ENCODE measurements at regions not wholly inside any gene's neighbourhood (a gene's known extent, or its start where the extent isn't known, plus 50 kb on each side); places are given as distances from the start of the nearest gene placed in this dataset.

DNA sequence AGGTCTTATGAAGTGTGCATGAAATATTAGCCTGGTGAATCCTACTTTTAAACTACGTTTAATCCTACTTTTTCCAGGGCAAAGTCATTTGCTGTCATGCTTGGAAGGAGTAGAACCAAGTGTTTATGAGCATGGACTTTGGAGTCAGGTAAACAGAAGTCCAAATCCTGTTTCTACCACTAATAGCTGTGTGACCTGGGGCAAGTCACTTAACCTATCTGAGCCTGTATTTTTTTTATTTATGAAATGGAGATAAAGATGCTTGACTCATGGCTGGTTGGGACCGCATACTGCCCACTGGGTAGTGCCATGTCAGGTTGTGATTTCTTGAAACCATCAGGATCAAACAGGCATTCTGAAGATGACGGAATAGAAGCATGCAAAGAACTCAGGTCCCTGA is 249.6 kb downstream of the BAMBI start:
- TF ChIP-seq, protein P1, sequence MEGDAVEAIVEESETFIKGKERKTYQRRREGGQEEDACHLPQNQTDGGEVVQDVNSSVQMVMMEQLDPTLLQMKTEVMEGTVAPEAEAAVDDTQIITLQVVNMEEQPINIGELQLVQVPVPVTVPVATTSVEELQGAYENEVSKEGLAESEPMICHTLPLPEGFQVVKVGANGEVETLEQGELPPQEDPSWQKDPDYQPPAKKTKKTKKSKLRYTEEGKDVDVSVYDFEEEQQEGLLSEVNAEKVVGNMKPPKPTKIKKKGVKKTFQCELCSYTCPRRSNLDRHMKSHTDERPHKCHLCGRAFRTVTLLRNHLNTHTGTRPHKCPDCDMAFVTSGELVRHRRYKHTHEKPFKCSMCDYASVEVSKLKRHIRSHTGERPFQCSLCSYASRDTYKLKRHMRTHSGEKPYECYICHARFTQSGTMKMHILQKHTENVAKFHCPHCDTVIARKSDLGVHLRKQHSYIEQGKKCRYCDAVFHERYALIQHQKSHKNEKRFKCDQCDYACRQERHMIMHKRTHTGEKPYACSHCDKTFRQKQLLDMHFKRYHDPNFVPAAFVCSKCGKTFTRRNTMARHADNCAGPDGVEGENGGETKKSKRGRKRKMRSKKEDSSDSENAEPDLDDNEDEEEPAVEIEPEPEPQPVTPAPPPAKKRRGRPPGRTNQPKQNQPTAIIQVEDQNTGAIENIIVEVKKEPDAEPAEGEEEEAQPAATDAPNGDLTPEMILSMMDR (optimal IDR thresholded peaks at IDR 0.05 in 1 of 3, IDR thresholded peaks at IDR 0.05 in 1 of 3, conservative IDR thresholded peaks at IDR 0.05 in 1 of 3; ENCODE audit: extremely low read depth in 1 of 3, insufficient read depth in 2 of 3, low read length in 3 of 3), result no peak
- no peak for TF ChIP-seq EZH2 (IDR thresholded peaks at IDR 0.05; ENCODE audit: low read length)
